IPS DF 19.7 (cell line): ENCODE measurements at regions not wholly inside any gene's neighbourhood (a gene's known extent, or its start where the extent isn't known, plus 50 kb on each side); places are given as distances from the start of the nearest gene placed in this dataset.

ENCODE experiments used
- DNase-seq: peaks from one replicate; pipeline ENCODE4 v3.0.0-alpha.2; 2013; ENCODE audit warnings: low read depth, low spot score

DNA sequence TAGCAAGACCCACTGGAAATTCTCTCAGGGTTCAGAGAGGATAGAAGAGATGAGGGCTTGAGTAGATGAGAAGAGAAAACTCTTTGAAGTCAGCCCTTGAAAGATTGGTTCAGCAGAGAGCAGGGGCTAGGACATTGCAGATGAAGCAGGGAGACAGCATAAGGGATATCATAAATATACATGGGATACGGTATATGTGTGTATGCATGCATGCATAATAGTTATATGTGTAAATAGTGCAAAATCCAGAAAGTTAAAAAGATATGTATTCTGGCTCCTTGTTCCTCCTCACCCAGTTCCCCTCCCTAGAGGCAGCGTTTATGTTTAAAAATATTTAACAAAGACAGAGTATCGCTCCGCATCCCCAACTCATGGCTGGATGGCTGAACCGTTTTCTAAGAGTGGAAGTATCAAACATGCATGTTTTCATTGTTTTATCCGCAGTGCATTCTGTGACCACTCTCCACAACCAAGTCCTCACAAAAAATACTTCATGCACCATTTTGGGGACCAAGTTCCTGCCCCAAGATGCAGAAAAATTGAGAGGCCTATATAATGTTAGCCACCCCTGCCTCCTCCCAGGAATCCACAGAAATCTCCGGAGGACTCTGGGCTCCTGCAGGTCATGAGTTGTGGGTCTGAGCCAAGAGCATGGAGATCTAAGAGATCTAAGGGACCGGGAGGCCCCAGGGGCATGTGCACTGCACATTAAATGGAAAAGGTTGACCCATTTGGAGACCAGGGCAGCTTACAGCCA is 119.5 kb downstream of the MTX3 start:
- no peak for DNase-seq

DNA sequence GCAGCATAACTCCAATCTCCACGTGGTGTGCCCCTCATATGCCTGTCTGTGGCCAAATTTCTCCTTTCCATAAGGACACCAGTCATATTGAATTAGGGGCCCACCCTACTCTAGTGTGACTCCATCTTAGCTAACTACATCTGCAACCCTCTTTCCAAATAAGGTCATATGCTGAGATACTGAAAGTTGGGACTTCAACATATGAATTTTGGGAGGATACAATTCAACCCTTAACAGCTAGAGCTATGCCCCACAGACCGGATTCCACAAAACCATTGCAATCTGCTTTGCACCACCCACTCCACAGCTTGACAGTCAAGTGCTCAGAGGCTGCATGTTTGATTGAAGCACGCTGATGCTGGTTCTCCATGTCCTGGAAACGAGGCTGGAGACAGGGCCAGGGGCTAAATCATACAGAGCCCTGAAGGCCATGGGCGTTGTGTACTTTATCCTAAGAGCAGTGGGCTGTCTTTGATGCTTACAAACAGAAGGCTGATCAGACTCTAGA is 122.8 kb downstream of the MTX3 start:
- no peak for DNase-seq

DNA sequence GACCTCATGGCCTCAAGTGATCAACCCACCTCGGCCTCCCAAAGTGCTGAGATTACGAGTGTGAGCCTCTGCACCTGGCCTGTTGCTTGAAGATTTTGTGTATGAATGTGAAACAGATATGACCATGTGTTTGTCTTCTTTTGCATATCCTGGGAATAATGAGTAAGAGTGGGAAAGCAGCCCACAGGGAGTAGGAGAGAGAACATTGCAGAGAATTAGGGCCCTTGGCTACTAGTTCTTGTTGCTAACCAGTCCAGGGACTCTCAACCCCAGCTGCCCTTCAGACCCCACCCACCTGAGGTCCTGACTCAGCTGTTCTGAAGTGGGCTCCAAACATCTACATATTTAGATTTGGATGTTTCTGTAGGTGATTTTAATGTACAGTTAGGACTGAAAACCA is 125.5 kb downstream of the MTX3 start:
- DNase-seq, result no peak

DNA sequence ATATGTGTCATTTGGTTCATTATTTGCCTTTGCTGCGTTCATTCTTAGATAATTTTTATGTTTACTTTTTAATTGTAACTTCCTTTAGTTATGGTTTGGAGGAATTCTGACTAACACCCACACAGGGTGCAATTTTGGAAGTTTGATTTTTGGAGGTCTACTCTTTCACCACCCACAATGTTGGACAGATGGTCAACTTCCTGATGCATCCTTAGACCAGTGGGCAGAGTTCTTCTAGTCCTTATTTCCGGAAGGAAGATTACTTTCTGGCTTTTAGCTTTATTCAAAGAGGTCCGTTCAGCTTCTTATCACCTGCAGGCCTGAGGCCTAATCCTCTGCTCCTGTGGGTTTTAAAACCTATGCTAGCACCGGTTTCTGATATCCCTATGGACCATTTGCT is 126.7 kb downstream of the MTX3 start:
- DNase-seq, result no peak

DNA sequence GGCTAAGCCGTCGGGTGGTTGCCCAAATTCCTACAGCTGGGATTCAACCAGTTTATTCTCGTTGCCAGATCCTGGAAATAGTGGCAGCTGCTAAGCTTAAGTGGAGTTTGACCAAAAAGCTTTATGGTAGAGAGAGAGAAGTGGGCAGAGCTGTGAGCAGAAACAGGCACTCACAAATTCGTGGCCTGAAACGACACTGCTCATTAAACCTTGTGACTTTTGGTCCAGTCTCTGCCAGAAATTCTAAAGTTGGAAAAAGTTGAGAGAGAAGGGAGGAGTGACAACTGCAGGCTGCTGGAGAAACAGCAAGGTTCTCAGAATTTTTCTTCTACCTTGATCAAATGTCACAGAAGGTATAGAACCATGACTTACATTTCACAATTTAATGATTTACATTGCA is 131.5 kb downstream of the MTX3 start:
- DNase-seq, result no peak

DNA sequence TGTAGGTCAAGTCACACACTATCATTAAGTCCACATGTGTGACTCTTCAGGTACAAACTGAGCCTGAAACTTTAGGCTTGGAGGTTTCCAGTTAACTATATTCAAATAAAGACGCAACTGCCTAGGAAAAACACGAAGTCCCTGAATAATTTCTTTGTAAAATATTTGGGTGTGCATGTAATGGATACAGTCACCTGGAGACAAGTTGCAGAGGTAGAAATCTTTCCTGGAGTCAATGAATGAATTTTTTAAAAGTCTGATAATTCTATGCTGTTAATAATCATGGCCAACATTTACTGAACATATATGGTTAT is 132.7 kb downstream of the MTX3 start:
- no peak for DNase-seq

DNA sequence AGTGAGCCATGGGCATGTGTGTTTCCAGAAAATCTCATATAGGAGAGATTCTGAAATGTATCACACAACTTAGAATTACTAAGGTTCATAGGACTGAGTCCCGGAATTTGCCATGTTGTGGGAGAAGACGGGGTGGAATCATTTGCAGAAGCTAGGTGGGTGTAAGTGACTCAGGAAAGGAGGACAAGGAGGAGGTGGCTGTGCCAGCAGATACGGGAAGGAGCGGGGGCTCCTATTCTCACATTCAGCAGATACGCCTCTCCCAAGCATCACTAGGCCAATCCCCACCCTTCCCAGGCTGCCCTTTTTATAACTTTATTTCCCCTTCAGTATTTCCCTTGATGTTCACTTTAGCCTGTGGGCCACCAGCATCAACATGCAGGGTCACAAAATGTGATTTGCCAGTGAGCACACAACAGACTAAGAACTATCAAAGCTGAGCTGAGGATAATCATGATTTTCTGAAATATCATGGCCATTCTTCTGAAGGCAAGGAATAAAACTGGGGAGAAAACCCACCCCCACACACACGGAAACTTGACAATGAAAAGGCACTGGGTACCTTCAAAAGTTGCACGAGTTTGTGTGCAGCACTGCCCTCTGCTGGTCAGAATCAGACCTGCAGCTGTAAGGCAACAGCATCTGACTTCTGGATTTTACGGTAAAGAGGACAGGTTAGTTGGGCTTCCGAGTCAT is 133.2 kb downstream of the MTX3 start:
- DNase-seq, result peak; percentile 33

DNA sequence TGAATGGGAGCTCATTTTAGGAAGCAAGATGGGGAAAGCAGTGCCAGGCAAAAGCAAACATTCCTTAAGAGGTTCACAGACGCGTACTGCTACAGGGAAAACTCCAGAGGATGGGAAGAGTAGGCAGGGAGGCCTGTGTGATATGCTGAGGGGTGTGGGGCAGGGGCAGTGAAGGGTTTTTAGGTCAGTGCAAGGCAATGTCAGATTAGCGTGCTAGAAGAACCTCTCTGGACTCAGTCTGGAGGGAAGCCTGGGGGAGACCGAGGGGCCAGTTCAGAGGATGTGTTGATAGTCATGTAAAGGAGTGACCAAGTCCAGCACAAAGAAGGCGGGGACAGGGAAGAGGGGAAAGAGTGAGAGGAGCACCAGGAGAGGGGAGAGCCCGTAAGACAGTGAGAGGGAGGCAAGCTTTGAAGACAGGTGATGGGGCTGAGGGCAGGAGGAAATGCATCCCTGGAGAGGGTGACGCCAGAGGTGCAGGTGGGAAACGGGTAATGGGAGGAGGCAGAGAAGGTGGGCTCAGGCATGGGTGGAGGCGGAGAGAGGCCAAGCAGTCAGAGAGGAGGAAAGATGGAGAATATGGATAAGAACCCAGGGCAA is 134.5 kb downstream of the MTX3 start:
- DNase-seq, result no peak

DNA sequence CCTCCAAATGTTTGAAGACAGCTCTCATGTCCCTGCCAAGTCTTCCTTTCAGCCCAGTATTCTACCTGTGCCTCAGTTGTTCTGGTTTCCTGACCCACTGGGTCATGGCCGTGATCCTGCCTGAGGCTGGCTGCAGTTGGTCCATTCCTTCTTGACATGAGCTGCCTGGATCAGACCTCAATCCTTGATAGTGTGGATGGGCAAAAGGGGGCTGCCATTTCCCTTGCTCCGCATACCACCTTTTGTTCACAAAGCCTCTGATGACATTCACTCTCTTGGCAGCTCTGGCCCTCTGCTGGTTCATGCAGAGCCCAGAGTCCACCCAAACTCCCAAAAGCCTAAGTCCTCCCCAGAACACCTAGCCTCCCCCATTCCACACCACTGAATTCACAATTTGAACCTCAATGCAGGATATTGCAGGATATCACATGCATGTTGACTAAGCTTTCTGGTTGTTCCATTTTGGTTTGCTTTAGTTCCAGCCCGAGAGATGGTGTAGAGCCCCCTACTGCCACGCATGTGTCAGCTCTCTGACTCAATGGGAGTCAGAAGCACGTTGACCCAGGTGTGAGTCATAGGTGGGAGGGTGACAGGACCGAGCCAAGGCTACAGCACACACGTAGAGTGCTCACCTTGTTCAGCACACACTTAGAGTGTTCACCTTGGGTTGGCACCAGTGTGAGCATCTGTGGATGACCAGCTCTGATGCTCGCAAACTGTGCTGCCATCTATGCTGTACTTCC is 137.2 kb downstream of the MTX3 start:
- no peak for DNase-seq

DNA sequence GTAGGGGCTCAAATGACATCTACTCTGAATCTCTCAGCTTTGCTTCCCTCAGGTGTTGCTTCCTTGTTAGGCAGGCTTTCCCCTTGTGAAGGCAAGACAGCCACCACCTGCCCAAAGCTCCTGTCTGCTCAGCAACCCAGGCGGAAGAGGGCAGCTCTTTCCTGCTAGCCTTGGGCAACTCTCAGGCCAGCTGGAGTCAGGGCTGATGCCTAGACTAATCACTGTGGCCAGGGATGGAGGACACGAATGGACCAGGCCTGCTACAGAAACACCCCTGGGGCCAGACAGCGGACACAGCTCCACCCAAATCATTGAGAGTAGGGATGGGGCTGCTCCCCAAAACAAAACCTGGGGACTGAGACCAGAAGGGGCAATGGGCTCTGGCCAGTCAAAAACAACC is 138.0 kb downstream of the MTX3 start:
- no peak for DNase-seq

DNA sequence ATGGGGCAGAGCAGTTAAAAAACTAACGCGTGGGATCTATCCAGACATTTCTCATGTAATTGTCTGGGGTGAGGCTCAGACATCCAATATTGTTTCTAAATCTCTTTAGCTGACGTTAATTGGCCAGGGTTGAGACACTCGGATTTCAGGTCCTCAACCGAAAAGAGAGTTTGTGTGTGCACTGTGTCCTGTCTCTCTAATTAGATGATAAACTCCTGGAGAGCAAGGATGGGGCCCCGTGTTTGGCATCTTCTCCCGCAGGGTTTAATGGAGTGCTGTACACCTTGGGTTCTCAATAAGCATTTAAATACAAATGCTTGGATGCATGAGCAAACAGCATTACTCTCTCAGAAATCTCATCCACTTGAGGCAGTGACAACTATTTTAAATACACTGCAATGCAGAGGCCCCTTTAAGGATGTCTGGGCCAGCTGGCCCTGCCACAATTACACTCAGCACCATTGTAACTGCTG is 139.6 kb downstream of the MTX3 start:
- DNase-seq, result no peak

DNA sequence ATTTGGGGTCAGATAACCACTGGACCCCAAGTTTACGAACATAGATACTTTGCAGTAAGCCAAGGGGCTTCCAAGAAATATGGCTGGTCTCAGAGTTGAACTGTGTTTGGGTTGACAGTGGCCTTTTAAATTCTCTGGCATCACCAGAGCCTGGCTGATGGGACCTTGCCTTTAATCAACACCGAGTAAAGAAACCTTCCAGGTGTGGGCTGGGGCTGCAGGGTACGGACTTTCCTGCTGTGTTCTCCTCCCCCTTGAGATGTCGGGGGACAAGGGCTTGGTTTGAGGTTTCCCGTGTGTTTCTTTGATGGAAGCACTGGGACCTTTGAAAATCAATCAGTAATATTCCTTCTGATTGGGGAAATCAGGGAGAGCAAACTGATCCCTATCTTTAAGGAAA is 140.1 kb downstream of the MTX3 start:
- no peak for DNase-seq

DNA sequence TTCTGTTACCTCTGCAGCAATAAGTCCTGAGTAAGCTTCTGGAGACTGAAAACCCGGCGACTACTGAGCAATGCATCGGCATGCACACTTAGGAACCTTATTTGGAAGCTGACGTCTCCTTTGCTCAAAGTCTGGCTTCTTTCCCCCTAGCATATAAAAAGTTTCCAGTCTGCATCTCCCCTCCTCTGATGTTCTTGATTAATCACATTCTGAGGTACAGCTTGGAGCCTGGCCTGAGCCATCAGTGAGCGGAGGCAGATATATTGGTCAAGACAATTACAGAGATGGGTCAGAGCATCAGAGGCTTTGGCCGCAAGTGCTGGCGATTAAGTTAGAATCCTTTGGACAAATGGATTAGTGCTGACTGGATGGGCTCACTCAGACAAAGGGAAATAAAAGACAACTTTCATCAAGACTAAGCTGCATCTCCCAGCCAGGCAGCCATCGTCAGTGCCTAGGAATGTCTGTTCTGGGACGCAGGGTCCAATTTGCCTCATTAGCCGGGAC is 140.7 kb downstream of the MTX3 start:
- no peak for DNase-seq

DNA sequence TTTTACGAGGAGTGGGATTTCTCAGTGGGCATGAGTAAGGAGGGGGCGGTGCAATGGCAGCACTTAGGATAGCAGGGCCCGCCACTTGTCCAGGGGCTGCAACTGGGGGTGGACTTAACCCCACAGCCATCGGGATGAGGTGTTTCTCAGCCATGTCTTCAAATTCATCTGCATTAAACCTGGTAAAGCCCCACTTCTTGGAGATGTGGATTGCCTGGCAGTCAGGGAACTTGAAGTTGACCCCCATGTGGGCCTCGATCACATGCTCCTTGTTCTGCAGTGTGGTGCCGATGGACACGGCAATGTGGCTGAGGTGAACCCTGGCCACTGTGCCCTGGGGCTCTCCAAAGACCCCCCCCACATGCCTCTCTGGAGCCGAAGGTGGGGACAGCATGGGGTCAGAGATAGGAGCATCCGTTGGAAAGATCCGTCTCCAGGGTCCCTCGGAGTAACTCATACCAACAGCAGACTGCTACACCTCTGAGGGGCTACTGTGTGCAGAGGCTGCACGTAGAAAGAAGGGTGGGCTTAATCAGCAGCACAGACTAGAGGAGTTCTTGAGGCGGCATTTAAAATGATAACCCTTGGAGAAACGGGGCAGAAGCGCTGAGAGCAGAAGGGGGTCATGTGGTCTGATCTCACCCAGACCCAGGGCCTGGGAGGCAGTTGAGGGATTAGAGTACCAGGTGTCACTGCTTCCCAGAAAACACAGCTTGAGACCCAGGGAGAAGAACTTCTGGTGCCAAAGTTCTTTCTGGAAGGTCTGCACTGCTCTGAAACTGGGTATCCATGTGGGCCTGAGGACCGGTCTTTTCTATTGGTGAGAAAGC is 141.4 kb downstream of the MTX3 start:
- no peak for DNase-seq
